ENCODE measurements at regions not wholly inside any gene's neighbourhood (a gene's known extent, or its start where the extent isn't known, plus 50 kb on each side); places are given as distances from the start of the nearest gene placed in this dataset.
"Not testable (repeated sequence)": the region's sequence is repeated elsewhere in the genome, so short reads cannot be mapped to it uniquely, and the experiment has no call there.

- no peak for DNase-seq (ENCODE audit: low spot score)
These were observed 851.2 kb downstream of the EFNB2 start for GRCh38 chr13:105684216-105684615.

- DNase-seq (ENCODE audit: low spot score) = no peak
These were observed 855.6 kb downstream of the EFNB2 start for GRCh38 chr13:105679838-105680237.

GRCh38 chr13:105678072-105678471 is 857.4 kb downstream of the EFNB2 start:
- no peak for DNase-seq (ENCODE audit: low spot score)

DNA sequence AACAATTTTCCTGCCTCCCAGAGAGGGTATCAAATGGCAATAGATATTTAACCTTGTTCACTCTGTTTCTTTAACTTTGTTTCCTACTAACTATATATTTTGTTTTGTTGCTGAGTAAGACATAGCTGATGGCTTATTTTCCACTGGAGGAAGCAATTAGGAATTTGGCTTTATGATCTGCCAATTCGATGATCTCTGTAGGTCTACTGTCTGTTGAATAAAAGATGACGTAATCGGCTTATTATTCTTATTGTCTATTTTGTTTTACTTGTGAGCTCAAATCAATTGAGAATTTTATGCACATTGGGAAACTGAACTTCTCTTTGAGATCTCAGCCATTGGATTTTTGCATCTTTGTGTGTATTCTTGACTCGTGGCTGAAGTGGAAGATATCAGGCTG is 862.6 kb downstream of the EFNB2 start:
- DNase-seq (ENCODE audit: low spot score) = no peak

DNA sequence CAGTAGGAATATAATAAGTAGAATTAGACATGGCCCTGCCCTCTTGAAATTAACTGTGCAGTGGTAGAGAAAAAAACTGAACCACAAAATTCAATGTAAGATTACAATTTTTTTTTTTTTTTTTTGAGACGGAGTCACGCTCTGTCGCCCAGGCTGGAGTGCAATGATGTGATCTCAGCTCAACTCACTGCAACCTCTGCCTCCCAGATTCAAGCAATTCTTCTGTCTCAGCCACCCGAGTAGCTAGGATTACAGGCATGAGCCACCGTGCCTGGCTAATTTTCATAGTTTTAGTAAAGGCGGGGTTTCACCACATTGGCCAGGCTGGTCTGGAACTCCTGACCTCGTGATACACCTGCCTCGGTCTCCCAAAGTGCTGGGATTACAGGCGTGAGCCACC is 864.3 kb downstream of the EFNB2 start:
- not testable (repeated sequence) for DNase-seq (ENCODE audit: low spot score)

- no peak for DNase-seq (ENCODE audit: low spot score)
These were observed 865.1 kb downstream of the EFNB2 start for GRCh38 chr13:105670179-105670990.

- DNase-seq (ENCODE audit: low spot score) = no peak
These were observed 870.2 kb downstream of the EFNB2 start for GRCh38 chr13:105665284-105665683.

DNA sequence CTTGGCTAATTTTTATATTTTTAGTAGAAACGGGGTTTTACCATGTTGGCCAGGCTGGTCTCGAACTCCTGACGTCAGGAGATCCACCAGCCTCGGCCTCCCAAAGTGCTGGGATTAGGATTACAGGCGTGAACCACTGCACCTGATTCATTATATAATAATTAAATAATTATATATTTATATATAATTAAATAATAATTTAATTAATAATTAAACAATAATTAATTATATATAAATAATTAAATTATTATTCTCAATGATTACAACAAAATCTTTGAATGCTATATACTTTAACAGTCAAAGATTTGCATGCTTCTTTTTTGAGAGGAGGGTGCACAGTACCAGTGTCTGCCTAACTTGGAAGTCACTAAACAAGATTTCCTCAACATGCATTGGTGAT is 872.3 kb downstream of the EFNB2 start:
- no peak for DNase-seq (ENCODE audit: low spot score)

GRCh38 chr13:105660561-105660960 is 874.9 kb downstream of the EFNB2 start:
- no peak for DNase-seq (ENCODE audit: low spot score)

DNA sequence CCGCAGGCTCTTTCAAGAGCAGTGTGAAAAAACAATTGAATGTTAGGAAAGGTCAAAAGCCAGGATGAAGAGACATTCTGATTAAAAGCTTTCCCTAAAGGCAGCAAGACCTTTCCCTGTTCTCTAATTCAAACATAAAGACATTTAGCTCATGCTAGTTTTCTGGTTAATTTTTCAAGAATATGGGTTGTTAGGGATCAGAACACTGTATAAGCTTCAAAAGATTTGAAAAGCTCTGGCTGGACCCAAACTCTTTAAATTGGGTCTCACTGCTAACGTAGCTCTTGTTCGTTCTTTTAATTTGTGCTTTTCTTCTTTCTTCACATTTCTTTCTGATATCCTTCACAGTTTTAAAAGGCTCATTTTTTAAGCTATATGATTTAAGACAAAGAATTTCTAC is 877.0 kb downstream of the EFNB2 start:
- DNase-seq (ENCODE audit: low spot score) = no peak

- DNase-seq (ENCODE audit: low spot score) = no peak
These were observed 880.4 kb downstream of the EFNB2 start for GRCh38 chr13:105655046-105655445.

DNA sequence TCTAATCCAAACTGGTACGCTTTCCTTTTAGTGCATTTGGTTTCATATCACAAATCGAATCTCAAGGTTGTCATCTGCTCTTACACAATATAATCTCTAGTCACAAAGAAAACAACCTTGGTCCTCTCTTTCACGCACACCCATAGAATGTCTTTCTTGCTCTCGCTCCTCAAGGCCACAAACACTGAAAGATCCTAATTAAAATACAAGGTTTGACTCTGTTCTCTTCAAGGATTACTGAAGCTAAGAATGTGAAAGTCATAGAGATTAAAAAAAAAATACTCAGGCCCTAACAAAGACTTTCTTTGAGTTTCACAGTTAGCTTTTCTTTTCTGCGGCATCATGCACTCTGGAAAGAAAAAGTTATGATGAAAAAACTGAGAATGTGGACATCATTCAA is 891.5 kb downstream of the EFNB2 start:
- DNase-seq (ENCODE audit: low spot score) = no peak

GRCh38 chr13:105642511-105642958 is 892.9 kb downstream of the EFNB2 start:
- DNase-seq (ENCODE audit: low spot score) = no peak

GRCh38 chr13:105641121-105641520 is 894.3 kb downstream of the EFNB2 start:
- DNase-seq (ENCODE audit: low spot score) = no peak

DNA sequence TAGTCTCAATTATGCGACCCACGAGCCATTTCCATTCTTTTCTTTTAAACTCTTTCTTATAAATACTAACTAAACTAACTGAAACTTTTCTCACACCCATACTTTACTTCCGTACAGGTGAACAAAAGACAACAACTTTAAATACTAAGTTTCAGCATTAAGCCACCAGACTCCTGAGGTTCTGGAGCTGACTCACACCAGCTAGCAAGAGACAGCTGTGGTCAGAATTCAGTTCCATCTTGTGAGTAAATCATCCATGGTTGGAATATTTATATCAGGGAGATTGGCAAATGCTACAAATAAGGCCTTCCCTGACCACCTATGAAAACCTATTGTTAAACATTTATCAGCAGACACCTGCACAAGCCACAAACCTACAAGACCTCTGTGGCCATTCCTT is 897.0 kb downstream of the EFNB2 start:
- DNase-seq (ENCODE audit: low spot score) = no peak

GRCh38 chr13:105634059-105634458 is 901.4 kb downstream of the EFNB2 start:
- DNase-seq (ENCODE audit: low spot score) = no peak

GRCh38 chr13:105630431-105630830 is 905.0 kb downstream of the EFNB2 start:
- no peak for DNase-seq (ENCODE audit: low spot score)

GRCh38 chr13:105627270-105627669 is 908.2 kb downstream of the EFNB2 start:
- no peak for DNase-seq (ENCODE audit: low spot score)

- DNase-seq (ENCODE audit: low spot score) = no peak
These were observed 909.8 kb downstream of the EFNB2 start for GRCh38 chr13:105625691-105626090.

DNA sequence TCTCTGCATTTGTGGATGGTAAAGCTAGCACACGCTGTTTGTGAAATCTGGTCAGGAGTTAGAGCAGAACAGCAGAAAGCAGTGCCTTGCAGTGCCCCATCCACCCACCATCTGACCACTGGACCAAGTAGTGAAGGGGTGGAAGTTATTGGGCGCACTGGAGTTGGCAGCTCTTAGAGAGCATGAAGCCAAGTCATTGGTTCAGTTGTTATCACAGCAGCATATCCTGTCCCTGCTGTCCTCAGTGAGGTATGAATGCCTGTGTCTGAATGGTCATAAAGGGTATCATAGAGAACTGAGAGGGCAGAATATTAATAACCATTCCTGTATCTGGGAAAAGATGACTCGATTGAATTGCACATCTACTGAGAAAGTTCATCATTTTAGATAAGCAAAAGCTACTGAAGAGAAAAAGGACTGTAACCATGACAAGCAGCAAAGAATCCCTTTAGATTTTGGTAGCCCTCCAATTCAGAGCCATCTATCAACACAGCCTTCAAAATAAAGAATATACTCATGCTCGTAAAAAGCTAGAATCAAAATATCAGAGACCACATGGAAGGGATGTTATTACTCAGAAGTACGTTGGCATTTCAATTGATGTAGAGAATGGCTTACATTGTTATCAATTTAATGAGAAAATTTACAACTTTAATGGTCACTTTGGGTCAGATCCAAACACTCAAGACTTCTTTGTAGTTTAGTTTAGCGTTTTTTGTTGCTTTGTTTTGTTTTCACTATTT is 919.0 kb downstream of the EFNB2 start:
- DNase-seq (ENCODE audit: low spot score) = no peak

GRCh38 chr13:105612541-105612940 is 922.9 kb downstream of the EFNB2 start:
- DNase-seq (ENCODE audit: low spot score) = no peak

DNA sequence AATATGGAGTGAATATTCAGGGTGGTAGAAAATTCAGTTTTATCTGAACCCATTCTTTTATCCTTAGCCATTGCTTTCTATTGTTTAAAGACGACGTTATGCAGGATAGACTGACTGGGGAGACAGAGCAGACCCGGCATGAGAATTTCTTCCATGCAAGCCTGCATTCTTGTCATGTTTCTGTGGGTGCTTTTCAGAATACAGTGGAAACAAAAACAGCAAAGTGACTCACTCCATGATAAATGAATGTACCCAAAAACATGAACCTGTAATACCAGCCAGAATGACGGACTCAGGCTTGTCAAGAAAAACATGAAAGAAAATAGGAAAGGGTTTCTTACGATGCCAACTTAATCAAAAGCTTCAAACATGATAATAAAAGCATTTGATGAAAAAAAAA is 924.0 kb downstream of the EFNB2 start:
- DNase-seq (ENCODE audit: low spot score) = no peak

GRCh38 chr13:105608104-105608503 is 927.4 kb downstream of the EFNB2 start:
- no peak for DNase-seq (ENCODE audit: low spot score)
